B cell (primary cell): ENCODE measurements at regions not wholly inside any gene's neighbourhood (a gene's known extent, or its start where the extent isn't known, plus 50 kb on each side); places are given as distances from the start of the nearest gene placed in this dataset.

Experiments used
- CTCF ChIP-seq: fragments of 200-600 bp; IDR thresholded peaks from one replicate; pipeline ENCODE4 v1.8.0; 2022; ENCODE audit warnings: antibody characterized with exemption, mild to moderate bottlenecking
- EZH2 ChIP-seq: IDR thresholded peaks from 2 replicates; pipeline ENCODE4 v1.6.1; 2012; ENCODE audit warnings: borderline replicate concordance, low read depth, mild to moderate bottlenecking, moderate library complexity, low read length; ENCODE audit not compliant: insufficient read depth, poor library complexity, severe bottlenecking

GRCh38 chr20:48214601-48215000 is 429.3 kb upstream of the SULF2 start:
- TF ChIP-seq CTCF, result no peak
- TF ChIP-seq EZH2, result no peak
